CD14-positive monocyte (primary cell): ENCODE measurements at regions not wholly inside any gene's neighbourhood (a gene's known extent, or its start where the extent isn't known, plus 50 kb on each side); places are given as distances from the start of the nearest gene placed in this dataset.

Experiments used
- DNase-seq, 3 donors: peaks; one replicate each; pipeline ENCODE4 v3.0.0-alpha.2; 2011 to 2022
- H2AFZ ChIP-seq: 2 replicates; pipeline ENCODE4 v1.6.0; 2012; ENCODE audit warnings: mild to moderate bottlenecking, low read depth, low read length, inconsistent platforms; ENCODE audit not compliant: insufficient read depth, poor library complexity, severe bottlenecking
- H3K27ac ChIP-seq, 2 donors: 1 replicate in 1 of 2; 2 replicates in 1 of 2; pipeline ENCODE4 v1.5.1; 2012 to 2013; ENCODE audit warnings: low read length in 2 of 2, control low read depth in 1 of 2, inconsistent platforms in 1 of 2, low read depth in 1 of 2, mild to moderate bottlenecking in 1 of 2
- H3K27me3 ChIP-seq, 2 donors: one replicate each; pipeline versions ENCODE4 v1.6.0 to v1.6.1; 2011 to 2013; ENCODE audit warnings: low read length in 2 of 2; ENCODE audit not compliant: control insufficient read depth in 2 of 2, insufficient read depth in 2 of 2
- H3K36me3 ChIP-seq, 2 donors: replicated peaks in 1 of 2; 1 replicate in 1 of 2; 2 replicates in 1 of 2; pipeline versions ENCODE4 v1.5.1 to v1.6.1; 2012 to 2013; ENCODE audit warnings: low read length in 2 of 2, control low read depth in 1 of 2, inconsistent platforms in 1 of 2, mild to moderate bottlenecking in 1 of 2; ENCODE audit not compliant: insufficient read depth in 2 of 2, control insufficient read depth in 1 of 2
- H3K4me1 ChIP-seq, 2 donors: 1 replicate in 1 of 2; 2 replicates in 1 of 2; pipeline versions ENCODE4 v1.5.1 to v1.6.1; 2012 to 2013; ENCODE audit warnings: low read length in 2 of 2, control low read depth in 1 of 2, inconsistent platforms in 1 of 2, mild to moderate bottlenecking in 1 of 2, moderate library complexity in 1 of 2; ENCODE audit not compliant: insufficient read depth in 2 of 2, control insufficient read depth in 1 of 2
- H3K4me2 ChIP-seq: replicated peaks from 2 replicates; pipeline ENCODE3; 2012; ENCODE audit warnings: low read length, moderate library complexity, mild to moderate bottlenecking; ENCODE audit not compliant: poor library complexity, severe bottlenecking; ENCODE audit errors: extremely low read depth
- H3K4me3 ChIP-seq, 3 experiments: fragments of 200-600 bp in 1 of 3; sonication (generic) in 1 of 3; replicated peaks in 1 of 3; 1 replicate in 2 of 3; 2 replicates in 1 of 3; pipeline ENCODE4 v1.5.1; 2011 to 2013; ENCODE audit warnings: low read length in 3 of 3, mild to moderate bottlenecking in 3 of 3, control low read depth in 2 of 3, low read depth in 2 of 3, inconsistent platforms in 1 of 3, moderate library complexity in 1 of 3
- H3K79me2 ChIP-seq: 2 replicates; pipeline ENCODE4 v1.6.0; 2012; ENCODE audit warnings: mild to moderate bottlenecking, control low read depth, inconsistent platforms, low read length, moderate library complexity; ENCODE audit not compliant: insufficient read depth
- H3K9ac ChIP-seq: 2 replicates; pipeline ENCODE4 v1.6.0; 2017; ENCODE audit warnings: low read length, mild to moderate bottlenecking; ENCODE audit not compliant: insufficient read depth, poor library complexity, severe bottlenecking
- H3K9me3 ChIP-seq, 2 donors: replicated peaks in 1 of 2; 1 replicate in 1 of 2; 2 replicates in 1 of 2; pipeline versions ENCODE4 v1.5.1 to v1.6.1; 2012 to 2013; ENCODE audit warnings: low read length in 2 of 2, control low read depth in 1 of 2; ENCODE audit not compliant: control insufficient read depth in 1 of 2, insufficient read depth in 1 of 2
- H4K20me1 ChIP-seq: 2 replicates; pipeline ENCODE4 v1.6.0; 2012; ENCODE audit warnings: mild to moderate bottlenecking, low read length, control low read depth, moderate library complexity; ENCODE audit not compliant: insufficient read depth
- H3K27ac Mint-ChIP-seq, 7 donors: one replicate each; pipeline ENCODE4 v1.8.0; 2020; ENCODE audit warnings: mild to moderate bottlenecking in 7 of 7, mixed read lengths in 7 of 7, moderate library complexity in 6 of 7, inconsistent platforms in 2 of 7
- H3K27me3 Mint-ChIP-seq, 3 donors: one replicate each; pipeline ENCODE4 v1.8.0; 2021 to 2022; ENCODE audit warnings: low read depth in 3 of 3, mild to moderate bottlenecking in 3 of 3, mixed read lengths in 3 of 3, moderate library complexity in 3 of 3, inconsistent platforms in 1 of 3
- H3K36me3 Mint-ChIP-seq, 2 donors: one replicate each; pipeline ENCODE4 v1.8.0; 2020; ENCODE audit warnings: mixed read lengths in 2 of 2, inconsistent platforms in 1 of 2, mild to moderate bottlenecking in 1 of 2
- H3K4me1 Mint-ChIP-seq: one replicate; pipeline ENCODE4 v1.8.0; 2020; ENCODE audit warnings: mild to moderate bottlenecking, mixed read lengths
- H3K4me3 Mint-ChIP-seq, 2 donors: one replicate each; pipeline ENCODE4 v1.8.0; 2020; ENCODE audit warnings: mild to moderate bottlenecking in 2 of 2, mixed read lengths in 2 of 2, moderate library complexity in 1 of 2
- H3K9me3 Mint-ChIP-seq, 7 donors: one replicate each; pipeline ENCODE4 v1.8.0; 2020 to 2022; ENCODE audit warnings: mixed read lengths in 7 of 7, mild to moderate bottlenecking in 6 of 7, moderate library complexity in 6 of 7, inconsistent platforms in 2 of 7
- WGBS: methylation state at CpG from one replicate; pipeline ENCODE4 v1.1.5; 2013; ENCODE audit warnings: missing lambda C conversion rate; ENCODE audit not compliant: insufficient coverage; 5-methylcytosine and 5-hydroxymethylcytosine counted together
- intact Hi-C, 2 donors: fragments of 100-400 bp; cut with micrococcal nuclease; formaldehyde crosslinking; loops; one replicate each; pipeline versions ENCODE4 v1.15.0 to v1.15.1; 2023
- TF ChIP-seq, protein P1 (sequence below): fragments of 200-600 bp; IDR thresholded peaks from one replicate; pipeline ENCODE4 v1.8.0; 2022; ENCODE audit warnings: antibody characterized with exemption, mild to moderate bottlenecking

DNA sequence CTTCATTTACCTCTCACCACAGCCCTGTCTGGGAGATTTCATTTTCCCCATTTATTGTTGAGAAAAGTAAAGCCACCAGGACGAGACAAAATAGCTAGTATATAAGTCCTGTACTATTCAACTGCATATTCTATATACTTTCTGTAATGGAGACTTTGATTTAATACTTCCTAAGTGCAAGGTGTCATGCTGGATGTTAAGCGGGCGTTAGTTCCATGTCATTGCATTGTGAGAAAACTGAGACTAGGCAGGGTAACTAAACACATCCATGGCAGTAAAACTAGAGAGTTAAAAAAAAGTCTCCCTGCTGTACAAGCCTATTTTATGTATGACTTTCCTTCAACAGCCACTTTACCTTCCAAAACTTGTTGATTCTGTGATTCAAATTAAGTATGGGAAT is 969.6 kb downstream of the STIM2 start:
- no peak overlapping the region for H3K4me2 ChIP-seq
- H3K4me1 ChIP-seq, result no peaks in the 10 kb centered on the region
- intact Hi-C loops, result no loop called here
- H3K36me3 Mint-ChIP-seq, result no peaks in the 10 kb centered on the region
- TF ChIP-seq, protein P1, sequence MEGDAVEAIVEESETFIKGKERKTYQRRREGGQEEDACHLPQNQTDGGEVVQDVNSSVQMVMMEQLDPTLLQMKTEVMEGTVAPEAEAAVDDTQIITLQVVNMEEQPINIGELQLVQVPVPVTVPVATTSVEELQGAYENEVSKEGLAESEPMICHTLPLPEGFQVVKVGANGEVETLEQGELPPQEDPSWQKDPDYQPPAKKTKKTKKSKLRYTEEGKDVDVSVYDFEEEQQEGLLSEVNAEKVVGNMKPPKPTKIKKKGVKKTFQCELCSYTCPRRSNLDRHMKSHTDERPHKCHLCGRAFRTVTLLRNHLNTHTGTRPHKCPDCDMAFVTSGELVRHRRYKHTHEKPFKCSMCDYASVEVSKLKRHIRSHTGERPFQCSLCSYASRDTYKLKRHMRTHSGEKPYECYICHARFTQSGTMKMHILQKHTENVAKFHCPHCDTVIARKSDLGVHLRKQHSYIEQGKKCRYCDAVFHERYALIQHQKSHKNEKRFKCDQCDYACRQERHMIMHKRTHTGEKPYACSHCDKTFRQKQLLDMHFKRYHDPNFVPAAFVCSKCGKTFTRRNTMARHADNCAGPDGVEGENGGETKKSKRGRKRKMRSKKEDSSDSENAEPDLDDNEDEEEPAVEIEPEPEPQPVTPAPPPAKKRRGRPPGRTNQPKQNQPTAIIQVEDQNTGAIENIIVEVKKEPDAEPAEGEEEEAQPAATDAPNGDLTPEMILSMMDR, result no peak
- H3K36me3 ChIP-seq, result no peaks in the 10 kb centered on the region
- no peak overlapping the region for H2AFZ ChIP-seq
- no peak overlapping the region for H3K4me3 Mint-ChIP-seq
- H3K9ac ChIP-seq, result no peak overlapping the region
- H3K4me1 Mint-ChIP-seq, result no peaks in the 10 kb centered on the region
- H3K27ac ChIP-seq, result no peak overlapping the region
- H3K79me2 ChIP-seq, result no peaks in the 10 kb centered on the region
- H3K4me3 ChIP-seq, result no peak overlapping the region
- H3K27me3 ChIP-seq, result no peaks in the 10 kb centered on the region
- H3K27ac Mint-ChIP-seq, result no peak overlapping the region
- DNase-seq, result no peak
- no peaks in the 10 kb centered on the region for H3K27me3 Mint-ChIP-seq
- no peaks in the 10 kb centered on the region for H4K20me1 ChIP-seq
- WGBS, result no CpG with 5 or more reads among the region's 3 CpGs
- no peaks in the 10 kb centered on the region for H3K9me3 ChIP-seq
- peaks cover 0 to 4% (median 2%) of the 10 kb centered on the region in 7 donors for H3K9me3 Mint-ChIP-seq

DNA sequence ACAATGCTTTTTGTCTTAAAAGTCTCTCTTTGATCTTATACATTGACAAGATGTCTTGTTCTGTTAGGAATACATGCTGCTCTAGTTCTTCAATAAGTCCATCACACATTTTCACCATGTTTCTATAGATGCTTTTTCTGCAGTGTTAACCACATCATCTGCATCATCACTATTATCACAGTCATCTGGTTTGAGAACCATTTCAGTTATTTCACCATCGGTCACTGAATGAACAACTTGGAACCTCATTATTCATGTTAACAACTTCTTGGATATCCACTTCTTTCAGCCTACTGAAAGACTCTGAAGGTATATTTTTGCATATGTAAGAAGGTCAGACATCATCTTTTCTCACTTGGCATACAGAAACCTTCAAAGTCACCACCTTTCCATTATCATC is 975.2 kb downstream of the STIM2 start:
- H3K27me3 Mint-ChIP-seq, result no peaks in the 10 kb centered on the region
- no peak overlapping the region for H3K4me3 ChIP-seq
- no peaks in the 10 kb centered on the region for H3K36me3 ChIP-seq
- no peaks in the 10 kb centered on the region for H3K4me1 Mint-ChIP-seq
- no peaks in the 10 kb centered on the region for H3K4me1 ChIP-seq
- no peaks in the 10 kb centered on the region for H4K20me1 ChIP-seq
- H3K27me3 ChIP-seq, result no peaks in the 10 kb centered on the region
- H3K4me3 Mint-ChIP-seq, result no peak overlapping the region
- DNase-seq, result no peak
- no peaks in the 10 kb centered on the region for H3K79me2 ChIP-seq
- no CpG with 5 or more reads among the region's 1 CpG for WGBS
- no peaks in the 10 kb centered on the region for H3K36me3 Mint-ChIP-seq
- H3K9me3 Mint-ChIP-seq, result peaks cover 0 to 4% (median 2%) of the 10 kb centered on the region in 7 donors
- intact Hi-C loops, result no loop called here
- no peak overlapping the region for H2AFZ ChIP-seq
- H3K9me3 ChIP-seq, result no peaks in the 10 kb centered on the region
- TF ChIP-seq, protein P1, result no peak
- H3K4me2 ChIP-seq, result no peak overlapping the region
- no peak overlapping the region for H3K27ac ChIP-seq
- H3K27ac Mint-ChIP-seq, result no peak overlapping the region
- H3K9ac ChIP-seq, result no peak overlapping the region
